ENCODE measurements at regions not wholly inside any gene's neighbourhood (a gene's known extent, or its start where the extent isn't known, plus 50 kb on each side); places are given as distances from the start of the nearest gene placed in this dataset.

- no peaks in the 10 kb centered on the region for H4K20me1 ChIP-seq (ENCODE audit: insufficient read depth, low read length)
- TF ChIP-seq EZH2 (IDR thresholded peaks at IDR 0.05; ENCODE audit: borderline replicate concordance, low read depth, low read length, severe bottlenecking) (no peak), CTCF (IDR thresholded peaks at IDR 0.05; ENCODE audit: borderline replicate concordance, extremely low read depth, low read length, poor library complexity, severe bottlenecking) (no peak)
- no peak for DNase-seq
- H2AFZ ChIP-seq (ENCODE audit: low read depth, low read length), result no peak overlapping the region
- no peak overlapping the region for H3K4me2 ChIP-seq (ENCODE audit: insufficient read depth, low read length)
- no peaks in the 10 kb centered on the region for H3K4me1 ChIP-seq (ENCODE audit: insufficient read depth, low read length)
- no peak overlapping the region for H3K27ac ChIP-seq (ENCODE audit: low read length)
- H3K79me2 ChIP-seq (ENCODE audit: insufficient read depth, low read length), result no peaks in the 10 kb centered on the region
- H3K9ac ChIP-seq (ENCODE audit: low read depth, low read length), result no peak overlapping the region
- ATAC-seq (ENCODE audit: insufficient read depth, low read depth), result no peak
- H3K36me3 ChIP-seq (ENCODE audit: insufficient read depth, low read length), result no peaks in the 10 kb centered on the region
- no peaks in the 10 kb centered on the region for H3K9me3 ChIP-seq (ENCODE audit: insufficient read depth, low read length, severe bottlenecking)
- H3K4me3 ChIP-seq (ENCODE audit: low read depth in 1 of 2, low read length in 2 of 2), result no peak overlapping the region
- H3K27me3 ChIP-seq (ENCODE audit: insufficient read depth, low read length, poor library complexity), result no peaks in the 10 kb centered on the region
These were observed 604.0 kb upstream of the ANO3 start for GRCh38 chr11:25727944-25728343.

DNA sequence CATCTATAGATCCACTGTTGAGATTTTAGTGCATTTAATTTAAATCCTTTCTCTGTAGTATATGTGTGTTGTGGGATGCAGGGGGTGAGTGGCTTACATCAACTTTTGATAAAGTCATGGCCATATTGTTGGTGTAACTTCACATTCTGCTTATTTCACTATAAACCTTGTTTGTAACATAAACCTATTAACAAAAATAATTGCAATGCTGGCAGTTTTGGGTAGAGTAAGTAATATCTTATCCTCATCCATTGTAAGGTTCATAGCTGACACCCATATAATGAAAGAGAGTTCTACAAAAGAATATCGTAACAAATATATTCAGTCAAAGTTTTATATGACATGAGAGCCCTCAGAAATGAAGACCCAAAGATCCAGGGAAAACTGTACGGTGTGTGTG, 601.7 kb upstream of the ANO3 start:
- no peak for ATAC-seq (ENCODE audit: insufficient read depth, low read depth)
- Histone ChIP-seq H3K36me3 (ENCODE audit: insufficient read depth, low read length) (no peaks in the 10 kb centered on the region), H3K4me3 (ENCODE audit: low read depth in 1 of 2, low read length in 2 of 2) (no peak overlapping the region), H4K20me1 (ENCODE audit: insufficient read depth, low read length) (no peaks in the 10 kb centered on the region), H3K4me1 (ENCODE audit: insufficient read depth, low read length) (no peaks in the 10 kb centered on the region), H3K27ac (ENCODE audit: low read length) (no peak overlapping the region), H3K9ac (ENCODE audit: low read depth, low read length) (no peak overlapping the region), H3K9me3 (ENCODE audit: insufficient read depth, low read length, severe bottlenecking) (no peaks in the 10 kb centered on the region), H3K27me3 (ENCODE audit: insufficient read depth, low read length, poor library complexity) (no peaks in the 10 kb centered on the region), H3K4me2 (ENCODE audit: insufficient read depth, low read length) (no peak overlapping the region), H2AFZ (ENCODE audit: low read depth, low read length) (no peak overlapping the region), H3K79me2 (ENCODE audit: insufficient read depth, low read length) (no peaks in the 10 kb centered on the region)
- no peak for TF ChIP-seq EZH2 (IDR thresholded peaks at IDR 0.05; ENCODE audit: borderline replicate concordance, low read depth, low read length, severe bottlenecking)
- no peak for DNase-seq

DNA sequence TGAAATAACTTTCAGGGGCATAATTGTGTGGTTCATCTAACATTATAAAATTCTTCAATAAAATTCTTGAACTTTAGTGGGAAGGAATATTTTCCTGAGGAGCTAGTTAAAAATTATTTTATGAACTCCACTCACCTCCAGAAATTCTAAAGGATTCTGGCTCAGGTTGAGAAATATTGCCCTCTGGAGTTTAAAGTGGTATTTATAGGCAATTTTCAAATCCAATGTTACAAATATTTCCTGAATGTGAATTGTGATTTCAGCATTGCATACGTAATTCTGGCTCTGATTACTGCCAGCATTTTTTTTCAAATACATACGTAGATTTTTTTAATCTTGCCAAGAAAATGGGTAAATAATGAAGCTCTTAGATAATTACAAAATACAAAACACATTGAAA, 598.2 kb upstream of the ANO3 start:
- Histone ChIP-seq H3K27me3 (ENCODE audit: insufficient read depth, low read length, poor library complexity) (no peaks in the 10 kb centered on the region), H4K20me1 (ENCODE audit: insufficient read depth, low read length) (no peaks in the 10 kb centered on the region), H3K27ac (ENCODE audit: low read length) (no peak overlapping the region), H3K9ac (ENCODE audit: low read depth, low read length) (no peak overlapping the region), H3K4me1 (ENCODE audit: insufficient read depth, low read length) (no peaks in the 10 kb centered on the region), H3K4me3 (ENCODE audit: low read depth in 1 of 2, low read length in 2 of 2) (no peak overlapping the region), H3K36me3 (ENCODE audit: insufficient read depth, low read length) (no peaks in the 10 kb centered on the region), H3K9me3 (ENCODE audit: insufficient read depth, low read length, severe bottlenecking) (no peaks in the 10 kb centered on the region), H2AFZ (ENCODE audit: low read depth, low read length) (no peak overlapping the region), H3K79me2 (ENCODE audit: insufficient read depth, low read length) (no peaks in the 10 kb centered on the region), H3K4me2 (ENCODE audit: insufficient read depth, low read length) (no peak overlapping the region)
- DNase-seq (no peak), ATAC-seq (ENCODE audit: insufficient read depth, low read depth) (no peak)
- TF ChIP-seq CTCF (IDR thresholded peaks at IDR 0.05; ENCODE audit: borderline replicate concordance, extremely low read depth, low read length, poor library complexity, severe bottlenecking), result no peak
- no peak for TF ChIP-seq EZH2 (IDR thresholded peaks at IDR 0.05; ENCODE audit: borderline replicate concordance, low read depth, low read length, severe bottlenecking)

GRCh38 chr11:25734591-25735211, 597.2 kb upstream of the ANO3 start:
- no peaks in the 10 kb centered on the region for H3K36me3 ChIP-seq (ENCODE audit: insufficient read depth, low read length)
- no peaks in the 10 kb centered on the region for H3K9me3 ChIP-seq (ENCODE audit: insufficient read depth, low read length, severe bottlenecking)
- H3K4me1 ChIP-seq (ENCODE audit: insufficient read depth, low read length), result no peaks in the 10 kb centered on the region
- no peak for TF ChIP-seq EZH2 (IDR thresholded peaks at IDR 0.05; ENCODE audit: borderline replicate concordance, low read depth, low read length, severe bottlenecking)
- peak; percentile 26 for TF ChIP-seq CTCF (IDR thresholded peaks at IDR 0.05; ENCODE audit: borderline replicate concordance, extremely low read depth, low read length, poor library complexity, severe bottlenecking)
- no peak overlapping the region for H3K4me2 ChIP-seq (ENCODE audit: insufficient read depth, low read length)
- H4K20me1 ChIP-seq (ENCODE audit: insufficient read depth, low read length), result no peaks in the 10 kb centered on the region
- no peak for DNase-seq
- no peaks in the 10 kb centered on the region for H3K79me2 ChIP-seq (ENCODE audit: insufficient read depth, low read length)
- H3K27ac ChIP-seq (ENCODE audit: low read length), result no peak overlapping the region
- ATAC-seq (ENCODE audit: insufficient read depth, low read depth), result no peak
- H2AFZ ChIP-seq (ENCODE audit: low read depth, low read length), result no peak overlapping the region
- H3K4me3 ChIP-seq (ENCODE audit: low read depth in 1 of 2, low read length in 2 of 2), result no peak overlapping the region
- H3K9ac ChIP-seq (ENCODE audit: low read depth, low read length), result no peak overlapping the region
- no peaks in the 10 kb centered on the region for H3K27me3 ChIP-seq (ENCODE audit: insufficient read depth, low read length, poor library complexity)

Measured in DND-41 (cell line).